GM10266 (cell line): ENCODE measurements at regions not wholly inside any gene's neighbourhood (a gene's known extent, or its start where the extent isn't known, plus 50 kb on each side); places are given as distances from the start of the nearest gene placed in this dataset.

Experiments
- DNase-seq: peaks from one replicate; pipeline ENCODE4 v3.0.0; 2012; ENCODE audit errors: extremely low spot score
- TF ChIP-seq, protein P1 (sequence below): IDR thresholded peaks from 2 replicates; pipeline ENCODE4 v1.5.1; 2012; ENCODE audit warnings: mild to moderate bottlenecking, low read depth; ENCODE audit not compliant: control insufficient read depth, insufficient read depth; ENCODE audit errors: missing control alignments

DNA sequence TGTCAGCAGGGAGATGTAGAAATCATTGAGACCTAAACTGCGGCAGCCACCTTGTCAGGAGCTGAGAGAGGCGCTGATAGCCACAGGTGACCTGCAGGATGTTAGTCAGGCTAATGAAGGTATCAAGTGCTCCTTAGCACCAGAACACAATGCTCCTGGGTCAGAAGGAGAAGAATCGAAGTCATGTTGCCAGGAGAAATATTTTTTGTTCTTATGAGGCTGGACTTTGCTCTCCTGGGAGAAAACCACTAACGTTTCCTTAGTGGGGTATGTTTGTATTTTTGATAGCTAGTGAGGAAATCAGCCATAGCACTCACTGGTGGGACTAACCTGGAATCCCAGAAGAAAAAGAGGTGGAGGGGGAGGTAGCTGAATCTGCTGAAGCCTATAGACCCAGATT lies 120.9 kb upstream of the LRFN2 start:
- no peak for DNase-seq
- TF ChIP-seq, protein P1, sequence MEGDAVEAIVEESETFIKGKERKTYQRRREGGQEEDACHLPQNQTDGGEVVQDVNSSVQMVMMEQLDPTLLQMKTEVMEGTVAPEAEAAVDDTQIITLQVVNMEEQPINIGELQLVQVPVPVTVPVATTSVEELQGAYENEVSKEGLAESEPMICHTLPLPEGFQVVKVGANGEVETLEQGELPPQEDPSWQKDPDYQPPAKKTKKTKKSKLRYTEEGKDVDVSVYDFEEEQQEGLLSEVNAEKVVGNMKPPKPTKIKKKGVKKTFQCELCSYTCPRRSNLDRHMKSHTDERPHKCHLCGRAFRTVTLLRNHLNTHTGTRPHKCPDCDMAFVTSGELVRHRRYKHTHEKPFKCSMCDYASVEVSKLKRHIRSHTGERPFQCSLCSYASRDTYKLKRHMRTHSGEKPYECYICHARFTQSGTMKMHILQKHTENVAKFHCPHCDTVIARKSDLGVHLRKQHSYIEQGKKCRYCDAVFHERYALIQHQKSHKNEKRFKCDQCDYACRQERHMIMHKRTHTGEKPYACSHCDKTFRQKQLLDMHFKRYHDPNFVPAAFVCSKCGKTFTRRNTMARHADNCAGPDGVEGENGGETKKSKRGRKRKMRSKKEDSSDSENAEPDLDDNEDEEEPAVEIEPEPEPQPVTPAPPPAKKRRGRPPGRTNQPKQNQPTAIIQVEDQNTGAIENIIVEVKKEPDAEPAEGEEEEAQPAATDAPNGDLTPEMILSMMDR: no peak

DNA sequence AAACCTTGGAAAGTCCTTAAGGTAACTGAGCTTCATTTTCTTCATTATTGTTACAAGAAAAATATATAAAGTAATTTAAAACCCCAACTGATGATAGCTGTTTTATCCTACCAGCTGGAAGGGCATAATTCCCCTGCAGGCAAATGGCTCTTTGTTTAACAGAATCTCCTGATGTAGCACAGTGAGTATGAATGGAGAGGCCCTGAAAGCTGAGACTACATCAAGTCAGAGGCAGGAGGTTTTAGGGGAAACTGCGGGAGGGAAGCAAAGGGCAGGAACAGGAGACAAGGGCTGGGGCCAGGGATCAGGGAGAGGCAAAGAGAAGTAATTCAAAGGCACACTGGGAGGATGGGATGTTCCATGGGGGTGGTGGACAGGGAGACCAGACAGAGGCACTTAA lies 119.0 kb upstream of the LRFN2 start:
- no peak for DNase-seq
- TF ChIP-seq, protein P1: no peak

DNA sequence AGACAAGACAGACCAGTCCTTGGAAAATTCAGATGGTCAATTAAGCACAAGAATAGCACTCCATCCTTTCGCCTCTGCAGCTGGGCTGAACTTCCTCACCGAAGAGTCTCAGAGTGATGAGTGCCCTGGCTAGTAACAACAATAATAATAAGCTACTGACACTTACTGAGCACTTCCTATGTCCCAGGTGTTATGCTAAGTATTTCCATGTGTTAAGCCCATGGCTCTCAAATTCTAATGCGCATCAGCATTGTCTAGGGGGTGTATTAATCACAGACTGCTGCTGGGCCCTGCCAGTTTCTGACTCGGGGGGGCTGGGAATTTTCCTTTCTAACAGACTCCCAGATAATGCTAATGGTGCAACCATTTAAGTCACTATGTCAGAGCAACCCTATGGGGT lies 118.2 kb upstream of the LRFN2 start:
- TF ChIP-seq, protein P1: no peak
- no peak for DNase-seq

DNA sequence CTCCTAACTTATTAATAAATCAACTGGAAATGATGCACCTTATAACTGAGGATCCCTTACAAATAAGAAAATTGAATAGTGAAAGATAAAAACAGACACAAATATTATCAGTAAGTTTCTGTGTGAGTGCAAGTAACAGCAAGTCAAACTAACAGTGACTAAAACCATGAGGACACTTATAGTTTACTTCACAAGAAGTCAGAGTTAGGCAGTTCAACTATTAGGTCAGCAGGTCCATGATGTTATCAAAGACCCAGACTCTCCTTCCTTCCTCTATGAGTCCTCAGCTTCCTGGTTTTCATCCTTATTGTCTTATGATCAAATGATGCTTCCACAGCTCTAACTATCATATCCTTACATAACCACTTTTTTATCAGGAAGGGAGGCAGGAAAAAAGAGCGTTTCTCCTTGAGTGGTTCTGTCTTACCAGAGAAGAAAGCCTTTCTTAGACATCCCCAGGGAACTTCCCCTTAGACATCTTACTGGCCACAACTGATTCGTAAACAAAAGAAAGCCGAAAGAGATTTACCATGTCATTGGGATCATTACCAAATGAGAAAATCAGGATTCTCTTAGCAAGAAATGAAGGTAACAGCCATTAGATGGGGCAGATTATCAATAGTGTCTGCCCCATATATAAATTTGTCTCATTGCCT lies 114.3 kb upstream of the LRFN2 start:
- TF ChIP-seq, protein P1: no peak

DNA sequence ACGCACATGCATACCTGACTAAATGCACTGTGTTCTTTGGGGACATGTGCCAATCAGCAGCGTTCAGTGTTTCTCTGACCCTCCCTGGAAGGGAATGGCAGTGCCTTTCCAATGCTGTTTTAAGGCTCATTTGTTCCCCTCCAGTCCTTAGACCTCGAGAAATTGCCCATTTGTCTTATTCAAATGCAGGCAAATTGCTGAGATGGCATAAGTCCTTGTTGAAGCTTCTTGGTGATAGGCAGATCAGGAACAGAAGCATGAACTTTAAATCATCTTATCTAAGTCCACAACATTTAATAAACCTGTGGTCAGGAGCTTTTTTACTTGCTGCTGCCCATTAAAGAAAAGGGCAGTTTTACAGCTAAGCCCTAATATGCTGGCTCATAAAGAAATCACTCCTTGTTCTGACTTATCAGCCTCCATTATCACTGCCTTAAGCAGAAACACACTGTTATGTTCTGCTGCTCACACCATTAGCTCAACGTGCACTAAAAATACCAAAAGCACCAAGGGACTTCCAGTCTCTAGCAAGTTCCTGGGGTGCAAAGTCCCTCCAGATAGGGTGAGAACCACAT lies 112.9 kb upstream of the LRFN2 start:
- DNase-seq: no peak
- TF ChIP-seq, protein P1: no peak

More for the DNA sequence above, 114.3 kb upstream of the LRFN2 start:
- DNase-seq: no peak

DNA sequence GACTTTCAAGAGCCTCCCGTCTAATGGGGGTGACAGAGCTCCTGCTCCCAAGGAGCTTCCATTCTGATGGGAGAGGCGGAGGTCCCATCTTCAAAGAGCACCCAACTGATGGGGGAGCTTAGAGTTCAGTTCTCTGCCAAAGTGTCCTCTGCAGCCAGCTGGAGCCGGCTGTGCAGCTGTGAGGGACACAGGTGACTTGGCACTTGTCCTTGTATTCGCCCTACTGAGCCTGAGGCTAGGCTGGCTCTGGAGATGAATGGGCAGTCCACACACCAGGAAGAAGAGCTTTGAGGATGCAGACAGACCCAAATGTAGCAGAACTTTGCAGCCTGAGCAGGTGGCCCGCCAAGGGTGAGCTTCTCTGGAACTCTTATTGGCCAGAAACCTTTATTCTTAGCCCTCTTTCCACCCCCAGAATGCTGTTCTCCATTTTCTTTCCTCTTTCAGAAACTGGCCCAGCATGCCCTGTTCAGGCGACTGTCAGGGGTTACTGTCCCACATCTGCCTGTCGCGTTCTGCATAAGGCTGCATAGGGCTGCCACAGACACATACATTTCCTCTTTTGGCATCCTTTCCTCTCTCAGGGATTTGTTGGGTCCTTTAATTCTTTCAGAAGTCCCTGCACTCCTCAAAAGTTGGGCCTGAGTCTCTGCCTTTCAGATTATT lies 108.7 kb upstream of the LRFN2 start:
- TF ChIP-seq, protein P1: no peak
- no peak for DNase-seq

DNA sequence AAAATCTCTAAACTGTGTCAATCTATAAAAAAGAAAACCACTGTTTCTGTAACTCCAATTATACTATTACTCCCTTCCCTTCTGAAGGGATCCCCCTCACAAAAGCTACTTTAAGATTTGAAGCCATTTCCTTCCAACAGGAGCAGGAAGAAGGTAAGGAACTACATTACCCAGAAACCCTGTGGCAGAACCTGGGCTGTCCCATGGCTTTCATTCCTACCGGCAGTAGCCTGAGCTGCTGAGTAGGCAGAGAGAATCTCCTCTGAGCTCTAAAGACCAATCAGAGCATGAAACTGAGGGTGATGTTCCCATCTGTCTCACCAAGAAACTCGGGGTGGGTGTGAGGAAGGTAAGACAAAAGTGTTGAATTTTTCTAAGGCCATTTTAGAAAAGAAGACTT lies 108.0 kb upstream of the LRFN2 start:
- no peak for DNase-seq
- TF ChIP-seq, protein P1: no peak
